Kidney epithelial cell (primary cell): ENCODE measurements at regions not wholly inside any gene's neighbourhood (a gene's known extent, or its start where the extent isn't known, plus 50 kb on each side); places are given as distances from the start of the nearest gene placed in this dataset.

ENCODE experiments used
- DNase-seq: peaks from one replicate; pipeline ENCODE4 v3.0.0-alpha.2; 2010; ENCODE audit warnings: low read depth
- H3K27me3 ChIP-seq: 2 replicates; pipeline ENCODE4 v1.6.0; 2011; ENCODE audit warnings: low read length; ENCODE audit not compliant: control insufficient read depth, insufficient read depth
- H3K36me3 ChIP-seq: 2 replicates; pipeline ENCODE4 v1.5.1; 2011; ENCODE audit warnings: low read length; ENCODE audit not compliant: control insufficient read depth, insufficient read depth
- H3K4me3 ChIP-seq: 2 replicates; pipeline ENCODE4 v1.5.1; 2011; ENCODE audit warnings: low read depth, mild to moderate bottlenecking, control low read depth, low read length
- TF ChIP-seq, protein P1 (sequence below): IDR thresholded peaks from 2 replicates; pipeline ENCODE4 v1.5.1; 2011; ENCODE audit warnings: mild to moderate bottlenecking, moderate library complexity, low read length, control low read depth, inconsistent platforms; ENCODE audit not compliant: insufficient read depth, poor library complexity, severe bottlenecking

DNA sequence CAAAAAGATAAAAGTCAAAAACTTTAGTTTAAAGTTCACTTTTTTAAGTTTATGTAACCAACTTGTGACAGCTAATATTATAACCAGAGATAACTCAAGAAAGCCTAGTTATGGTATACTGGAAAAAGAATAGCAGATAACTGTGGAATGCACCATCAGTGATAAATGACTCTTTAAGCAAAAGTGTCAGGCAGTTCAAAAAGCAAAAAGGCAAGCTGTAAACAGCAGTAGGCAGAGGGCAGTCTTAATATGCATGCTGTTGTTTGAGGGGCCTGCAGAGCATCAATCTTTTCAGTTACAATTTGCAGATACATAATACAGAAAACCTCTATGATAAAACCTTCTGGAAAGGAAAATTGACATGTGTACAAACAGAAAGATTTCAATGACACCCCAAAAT, 81.8 kb upstream of the JADE1 start:
- no peak for DNase-seq
- Histone ChIP-seq H3K36me3 (no peaks in the 10 kb centered on the region), H3K27me3 (no peaks in the 10 kb centered on the region), H3K4me3 (no peak overlapping the region)
- TF ChIP-seq, protein P1, sequence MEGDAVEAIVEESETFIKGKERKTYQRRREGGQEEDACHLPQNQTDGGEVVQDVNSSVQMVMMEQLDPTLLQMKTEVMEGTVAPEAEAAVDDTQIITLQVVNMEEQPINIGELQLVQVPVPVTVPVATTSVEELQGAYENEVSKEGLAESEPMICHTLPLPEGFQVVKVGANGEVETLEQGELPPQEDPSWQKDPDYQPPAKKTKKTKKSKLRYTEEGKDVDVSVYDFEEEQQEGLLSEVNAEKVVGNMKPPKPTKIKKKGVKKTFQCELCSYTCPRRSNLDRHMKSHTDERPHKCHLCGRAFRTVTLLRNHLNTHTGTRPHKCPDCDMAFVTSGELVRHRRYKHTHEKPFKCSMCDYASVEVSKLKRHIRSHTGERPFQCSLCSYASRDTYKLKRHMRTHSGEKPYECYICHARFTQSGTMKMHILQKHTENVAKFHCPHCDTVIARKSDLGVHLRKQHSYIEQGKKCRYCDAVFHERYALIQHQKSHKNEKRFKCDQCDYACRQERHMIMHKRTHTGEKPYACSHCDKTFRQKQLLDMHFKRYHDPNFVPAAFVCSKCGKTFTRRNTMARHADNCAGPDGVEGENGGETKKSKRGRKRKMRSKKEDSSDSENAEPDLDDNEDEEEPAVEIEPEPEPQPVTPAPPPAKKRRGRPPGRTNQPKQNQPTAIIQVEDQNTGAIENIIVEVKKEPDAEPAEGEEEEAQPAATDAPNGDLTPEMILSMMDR = no peak

DNA sequence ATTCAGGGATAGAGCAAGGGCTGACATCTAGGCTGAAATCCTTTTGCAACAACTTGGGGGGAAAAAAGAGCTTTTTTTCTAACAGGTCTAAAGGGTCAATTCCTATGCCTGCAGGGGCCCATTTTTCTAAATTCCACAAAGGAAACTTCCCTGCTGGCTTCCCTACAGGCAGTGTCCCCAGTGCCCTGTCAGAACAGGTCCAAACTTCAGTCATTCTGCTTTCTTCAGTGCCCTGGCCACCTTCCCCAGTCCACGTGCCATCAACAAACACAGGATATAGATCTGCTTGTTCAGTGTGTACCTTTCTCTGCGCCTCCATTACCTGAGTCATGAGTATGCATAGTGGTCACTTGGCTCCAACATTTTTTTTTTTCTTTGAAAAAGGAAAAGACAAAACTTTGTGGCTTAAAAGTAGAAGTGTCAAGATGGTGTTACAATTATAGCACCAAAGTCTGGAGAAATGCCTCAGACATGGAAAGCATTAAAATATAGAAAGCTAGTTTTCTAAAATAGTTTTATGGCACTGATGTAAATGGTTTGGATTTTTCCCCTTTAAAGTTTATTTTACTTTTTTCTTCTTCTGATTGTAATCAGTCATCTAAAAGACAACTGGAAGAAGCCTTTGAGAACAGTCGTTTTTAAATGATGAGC, 84.0 kb upstream of the JADE1 start:
- H3K27me3 ChIP-seq = no peaks in the 10 kb centered on the region
- DNase-seq = no peak
- no peak overlapping the region for H3K4me3 ChIP-seq
- TF ChIP-seq, protein P1 = no peak
- H3K36me3 ChIP-seq = no peaks in the 10 kb centered on the region

DNA sequence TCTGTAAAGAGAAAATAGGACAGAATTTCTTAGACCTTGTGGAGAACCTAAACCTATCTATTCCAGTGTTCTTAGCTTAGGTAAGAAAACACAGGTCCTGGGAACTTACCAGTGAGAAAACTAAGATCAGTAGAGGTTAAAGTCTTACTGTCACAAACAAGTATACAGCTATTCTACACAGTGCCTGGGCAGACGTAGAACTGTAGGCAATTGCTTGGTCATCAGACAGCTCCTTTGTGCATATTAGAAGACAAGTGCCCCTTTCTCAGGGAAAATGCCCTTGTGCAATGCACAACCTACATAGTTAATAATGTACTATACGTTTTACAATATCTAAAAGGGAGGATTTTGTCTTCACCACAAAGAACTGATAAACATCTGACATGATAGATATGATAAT, 86.6 kb upstream of the JADE1 start:
- Histone ChIP-seq H3K4me3 (no peak overlapping the region), H3K27me3 (no peaks in the 10 kb centered on the region), H3K36me3 (no peaks in the 10 kb centered on the region)
- DNase-seq = no peak
- TF ChIP-seq, protein P1 = no peak

DNA sequence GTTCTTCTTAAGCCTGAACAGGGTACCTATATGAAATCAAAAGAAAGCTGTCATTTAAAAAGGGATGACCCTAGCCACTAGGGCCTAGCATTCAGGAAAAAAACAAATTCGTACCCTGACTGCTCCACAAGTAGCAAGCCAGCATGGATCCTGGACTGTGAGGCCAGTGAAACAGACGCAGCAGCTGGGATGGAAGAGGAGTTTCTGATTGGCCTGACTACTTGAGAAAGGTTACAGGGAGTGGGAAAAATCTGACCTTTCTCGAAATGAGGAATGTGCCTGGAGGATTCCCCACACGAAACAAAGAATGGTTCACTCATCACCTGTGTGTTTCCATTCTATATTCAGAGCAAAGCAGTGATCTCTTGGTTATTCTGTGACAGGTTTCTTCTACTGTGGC, 87.6 kb upstream of the JADE1 start:
- no peak overlapping the region for H3K4me3 ChIP-seq
- no peaks in the 10 kb centered on the region for H3K27me3 ChIP-seq
- TF ChIP-seq, protein P1 = no peak
- no peak for DNase-seq
- H3K36me3 ChIP-seq = no peaks in the 10 kb centered on the region

DNA sequence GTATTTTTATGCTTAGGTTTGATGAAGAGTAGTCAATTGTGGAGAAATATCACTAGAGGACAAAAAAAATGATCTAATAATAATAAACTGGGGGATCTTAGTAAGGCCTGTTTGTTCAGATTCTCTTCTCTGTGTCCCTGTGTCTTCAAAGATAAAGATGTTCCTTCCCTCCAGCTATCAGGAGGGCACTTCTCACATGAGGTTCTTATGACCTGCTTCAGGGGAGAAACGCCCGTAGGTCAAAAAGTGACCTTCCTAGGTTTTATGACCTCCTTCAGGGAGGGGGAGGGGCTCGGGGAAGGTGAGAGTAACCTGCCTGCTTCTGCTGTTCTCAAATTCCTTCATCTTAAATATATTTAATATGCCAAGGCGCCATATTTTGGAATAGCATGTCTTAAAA, 89.2 kb upstream of the JADE1 start:
- H3K4me3 ChIP-seq = no peak overlapping the region
- DNase-seq = no peak
- TF ChIP-seq, protein P1 = no peak
- H3K27me3 ChIP-seq = no peaks in the 10 kb centered on the region
- H3K36me3 ChIP-seq = no peaks in the 10 kb centered on the region

DNA sequence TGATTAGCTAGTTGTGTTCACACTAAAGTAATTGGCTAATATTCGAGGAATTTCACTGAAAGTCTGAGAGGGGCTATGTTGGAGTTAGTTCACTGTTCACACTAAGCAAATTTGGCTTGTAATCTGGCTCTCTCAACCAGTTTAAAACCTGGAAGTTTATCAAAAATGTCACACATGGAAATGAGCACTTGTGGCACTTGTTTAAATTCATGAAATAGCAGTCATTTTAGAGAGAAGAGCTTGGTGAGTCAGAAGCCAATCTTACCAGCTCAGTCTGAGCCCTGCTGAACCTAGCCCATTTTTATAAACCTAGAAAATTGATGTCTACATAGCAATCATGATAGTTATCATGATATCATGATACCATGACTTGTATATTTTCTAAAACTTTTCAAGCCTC, 90.7 kb upstream of the JADE1 start:
- no peaks in the 10 kb centered on the region for H3K27me3 ChIP-seq
- DNase-seq = no peak
- TF ChIP-seq, protein P1 = no peak
- no peak overlapping the region for H3K4me3 ChIP-seq
- no peaks in the 10 kb centered on the region for H3K36me3 ChIP-seq
